GM21825 (cell line): ENCODE measurements at regions not wholly inside any gene's neighbourhood (a gene's known extent, or its start where the extent isn't known, plus 50 kb on each side); places are given as distances from the start of the nearest gene placed in this dataset.
A peak's percentile ranks its signal among the peaks of the same experiment; 100 is the strongest.

Source experiments
- ATAC-seq: cut with Tn5 transposase; IDR thresholded peaks from one replicate; pipeline ENCODE4 v1.9.1; 2021; ENCODE audit warnings: mild to moderate bottlenecking, moderate library complexity; ENCODE audit not compliant: unreplicated experiment

DNA sequence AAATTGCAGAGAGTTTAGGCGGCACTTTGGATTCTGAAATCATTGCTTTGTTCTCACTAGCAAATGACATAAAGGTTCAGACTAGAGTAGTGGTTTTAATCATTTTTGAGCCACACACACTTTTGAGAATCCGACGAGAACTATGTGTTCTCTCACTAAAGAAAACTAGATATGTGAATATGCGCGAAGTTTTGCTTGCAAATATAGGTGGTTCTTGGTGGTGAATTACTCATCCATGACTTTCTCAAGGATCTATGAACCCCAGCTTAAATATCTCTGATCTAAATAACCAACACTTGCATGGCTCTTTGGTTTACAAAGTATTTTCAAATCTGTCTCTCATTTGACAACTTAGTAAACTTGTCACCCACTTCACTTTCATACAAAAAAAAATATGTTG, 54.8 kb downstream of the NOG start:
- no peak for ATAC-seq

GRCh38 chr17:56648806-56649205, 55.3 kb downstream of the NOG start:
- no peak for ATAC-seq

DNA sequence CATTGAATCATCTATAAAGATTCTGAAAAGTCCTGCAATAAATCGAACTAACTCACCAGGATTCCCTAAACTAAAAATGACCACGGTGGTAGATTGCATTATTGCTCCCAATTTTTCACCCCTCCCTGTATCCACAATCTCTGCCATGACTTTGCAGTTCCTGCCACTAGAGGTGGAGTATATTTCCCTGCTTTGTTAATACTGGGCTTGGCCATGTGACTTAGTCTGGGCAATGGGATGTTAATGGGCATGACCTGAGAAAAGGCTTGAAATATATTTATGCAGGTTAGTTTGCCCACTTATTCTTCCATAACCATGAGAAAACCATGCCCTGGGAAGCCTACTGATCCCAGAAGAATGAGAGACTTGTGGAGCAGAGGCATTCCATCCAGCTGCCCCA, 59.1 kb downstream of the NOG start:
- no peak for ATAC-seq

DNA sequence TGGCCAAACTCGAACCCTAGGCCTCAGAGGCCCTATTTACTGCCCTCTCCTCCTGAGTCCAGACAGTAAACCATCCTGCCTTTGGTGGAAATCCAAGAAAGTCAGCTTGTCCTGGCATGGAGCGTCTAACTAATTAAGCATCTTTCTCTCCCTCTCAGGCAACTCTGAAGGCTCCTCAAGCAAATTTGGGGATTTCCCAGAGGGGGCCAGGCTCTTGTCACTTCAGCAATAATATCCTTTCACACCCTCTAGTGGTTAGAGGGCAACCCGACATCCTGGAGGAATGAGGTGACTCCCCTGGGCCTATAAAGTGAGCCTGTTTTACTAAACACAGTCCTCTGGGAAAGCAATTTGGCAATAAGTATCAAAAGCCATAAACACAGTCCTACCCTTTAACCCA, 60.4 kb downstream of the NOG start:
- ATAC-seq: peak; percentile 99

DNA sequence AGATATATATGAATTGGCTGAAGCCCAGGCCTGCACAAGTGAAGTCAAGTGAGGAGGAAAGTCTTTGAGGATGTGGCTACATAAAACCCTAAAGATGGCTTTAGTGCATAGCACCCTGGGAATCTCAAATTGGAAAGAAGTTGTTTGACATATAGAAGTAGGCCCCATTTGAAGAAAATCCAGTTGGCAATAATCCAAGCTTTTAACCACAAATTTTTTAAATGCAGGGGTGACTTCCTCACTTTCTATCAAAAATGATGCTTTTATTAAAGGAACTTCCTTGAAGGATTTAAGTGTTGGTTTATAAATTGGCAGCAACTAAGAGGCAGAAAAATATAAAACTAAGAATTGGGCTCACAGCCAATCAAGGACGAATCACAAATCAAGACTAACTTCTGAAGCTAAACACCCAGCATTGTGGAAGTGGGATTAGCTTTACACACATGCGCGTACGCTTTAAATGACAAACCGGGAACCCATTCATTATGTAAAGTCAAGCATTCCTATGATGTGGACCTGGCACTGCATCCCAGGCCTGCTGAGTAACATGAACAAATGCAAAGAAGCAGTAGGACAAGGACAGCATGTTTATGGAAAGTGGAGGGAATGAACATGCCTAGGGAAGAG, 63.3 kb downstream of the NOG start:
- no peak for ATAC-seq

- ATAC-seq: no peak
Observed at GRCh38 chr17:56658648-56659047, 65.1 kb downstream of the NOG start.

DNA sequence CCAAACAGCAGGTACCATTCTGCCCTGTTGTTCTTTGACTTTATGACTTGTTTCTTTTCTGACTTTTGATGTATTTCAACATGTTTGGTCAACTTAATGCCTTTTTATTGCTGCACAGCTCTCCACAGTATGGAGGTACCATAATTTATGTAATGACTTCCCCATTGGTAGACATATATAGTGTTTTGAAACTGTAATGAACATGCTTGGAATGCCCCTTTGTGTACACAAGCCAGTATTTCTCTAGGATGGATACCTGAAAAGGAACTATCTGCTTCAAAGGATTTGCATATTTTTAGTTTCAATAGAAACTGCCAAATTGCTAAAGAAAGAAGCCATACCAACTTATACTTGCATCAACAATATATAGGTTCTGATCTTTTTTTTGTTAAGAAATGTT, 66.1 kb downstream of the NOG start:
- no peak for ATAC-seq

GRCh38 chr17:56661906-56662305, 68.4 kb downstream of the NOG start:
- ATAC-seq: no peak

GRCh38 chr17:56665864-56666263, 72.4 kb downstream of the NOG start:
- ATAC-seq: no peak

DNA sequence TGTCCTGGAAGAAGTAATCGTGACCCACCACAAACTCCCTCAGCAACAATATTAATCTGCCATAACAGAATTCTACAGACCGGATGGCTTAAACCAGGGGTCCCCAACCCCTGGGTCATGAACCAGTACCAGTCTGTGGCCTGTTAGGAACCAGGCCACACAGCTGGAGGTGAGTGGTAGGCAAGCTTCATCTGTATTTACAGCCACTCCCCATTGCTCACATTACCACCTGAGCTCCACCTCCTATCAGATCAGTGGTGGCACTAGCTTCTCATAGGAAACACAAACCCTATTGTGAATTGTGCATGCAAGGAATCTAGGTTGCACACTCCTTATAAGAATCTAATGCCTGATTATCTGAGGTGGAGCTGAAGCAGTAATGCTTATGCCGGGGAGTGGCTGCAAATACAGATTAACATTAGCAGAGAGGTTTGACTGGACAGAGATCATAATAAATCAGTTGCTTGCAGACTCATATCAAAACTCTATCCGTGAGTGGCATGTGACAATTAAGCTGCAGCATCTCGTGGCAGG, 74.5 kb downstream of the NOG start:
- ATAC-seq: no peak

DNA sequence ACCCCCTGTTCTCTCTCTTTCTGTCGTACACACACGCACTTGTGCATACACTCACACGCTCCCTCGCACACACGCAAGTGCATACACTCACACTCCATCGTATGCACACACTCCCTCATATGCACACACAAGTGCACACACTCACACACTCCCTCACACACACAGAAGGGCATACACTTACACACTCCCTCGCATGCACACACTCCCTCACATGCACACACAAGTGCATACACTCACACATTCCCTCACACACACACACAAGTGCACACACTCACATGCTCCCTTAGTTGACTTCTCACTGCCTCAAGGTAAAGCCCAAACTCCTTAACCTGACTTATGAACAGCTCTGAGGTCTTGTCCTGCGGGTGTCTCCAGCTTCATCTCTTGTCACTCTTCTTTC, 78.7 kb downstream of the NOG start:
- no peak for ATAC-seq

DNA sequence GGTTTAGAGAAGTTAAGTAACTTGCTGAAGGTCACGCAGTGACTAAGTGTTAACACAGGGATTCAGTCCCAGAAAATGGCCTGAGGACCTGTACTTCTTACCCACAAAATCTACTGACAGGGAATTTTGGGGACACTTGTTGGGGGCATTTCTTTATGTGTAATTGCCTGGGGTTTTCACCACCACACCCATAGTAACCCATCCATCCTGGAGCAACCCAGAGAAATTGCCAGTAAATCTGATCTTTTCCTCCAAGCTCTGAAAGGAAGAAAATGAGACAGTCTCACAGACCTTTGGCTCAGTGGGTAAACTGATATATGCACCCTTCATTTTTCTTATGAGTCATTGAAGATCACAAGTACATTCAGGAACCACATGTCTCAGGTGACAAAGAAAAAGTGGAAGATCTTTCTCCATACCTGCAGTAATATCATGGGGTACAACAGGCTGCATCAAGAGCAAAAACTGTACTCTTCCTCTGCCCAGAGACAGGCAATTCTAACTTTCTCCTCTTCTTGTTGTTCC, 81.0 kb downstream of the NOG start:
- no peak for ATAC-seq

DNA sequence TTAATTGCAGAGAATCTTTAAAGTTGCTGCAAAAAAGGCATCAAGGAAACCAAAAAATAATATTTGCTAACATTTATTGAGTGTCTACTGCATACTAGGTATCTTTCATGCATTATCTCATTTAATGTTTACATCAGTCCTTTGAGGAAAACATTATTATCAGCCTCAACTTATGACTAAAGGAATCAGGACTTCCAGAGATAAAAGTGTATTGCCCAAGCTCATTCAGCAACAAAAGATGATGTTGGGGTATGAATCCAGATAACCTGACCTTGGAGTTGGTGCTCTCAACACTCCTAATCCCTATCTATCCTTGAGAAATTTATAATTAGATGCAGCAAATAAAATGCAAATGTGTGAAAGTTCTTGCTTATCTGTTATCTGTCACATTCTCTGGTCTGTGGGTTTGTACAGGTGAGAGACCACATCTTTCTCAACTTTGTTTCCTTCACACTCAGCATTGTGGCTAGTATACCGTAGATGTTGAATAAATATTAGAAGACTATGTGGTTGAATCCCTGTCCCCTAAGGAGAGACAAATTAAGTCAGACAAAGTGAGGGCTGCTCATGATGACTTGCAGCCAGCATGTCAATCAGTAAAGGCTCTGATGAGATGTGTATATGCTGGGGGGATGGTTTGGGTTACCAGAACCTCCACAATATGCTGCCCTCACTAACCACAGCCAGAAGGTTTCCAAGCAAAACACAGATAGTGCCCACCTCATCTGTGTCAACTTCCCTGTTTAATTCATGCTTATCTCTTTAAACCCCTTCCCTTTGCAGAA, 82.6 kb downstream of the NOG start:
- ATAC-seq: no peak

GRCh38 chr17:56676810-56677209, 83.3 kb downstream of the NOG start:
- no peak for ATAC-seq

GRCh38 chr17:56678249-56679114, 85.0 kb downstream of the NOG start:
- ATAC-seq: no peak

GRCh38 chr17:56679115-56679776, 85.7 kb downstream of the NOG start:
- no peak for ATAC-seq

- no peak for ATAC-seq
Observed at GRCh38 chr17:56679777-56680422, 86.4 kb downstream of the NOG start.

GRCh38 chr17:56680676-56681075, 87.2 kb downstream of the NOG start:
- ATAC-seq: no peak

DNA sequence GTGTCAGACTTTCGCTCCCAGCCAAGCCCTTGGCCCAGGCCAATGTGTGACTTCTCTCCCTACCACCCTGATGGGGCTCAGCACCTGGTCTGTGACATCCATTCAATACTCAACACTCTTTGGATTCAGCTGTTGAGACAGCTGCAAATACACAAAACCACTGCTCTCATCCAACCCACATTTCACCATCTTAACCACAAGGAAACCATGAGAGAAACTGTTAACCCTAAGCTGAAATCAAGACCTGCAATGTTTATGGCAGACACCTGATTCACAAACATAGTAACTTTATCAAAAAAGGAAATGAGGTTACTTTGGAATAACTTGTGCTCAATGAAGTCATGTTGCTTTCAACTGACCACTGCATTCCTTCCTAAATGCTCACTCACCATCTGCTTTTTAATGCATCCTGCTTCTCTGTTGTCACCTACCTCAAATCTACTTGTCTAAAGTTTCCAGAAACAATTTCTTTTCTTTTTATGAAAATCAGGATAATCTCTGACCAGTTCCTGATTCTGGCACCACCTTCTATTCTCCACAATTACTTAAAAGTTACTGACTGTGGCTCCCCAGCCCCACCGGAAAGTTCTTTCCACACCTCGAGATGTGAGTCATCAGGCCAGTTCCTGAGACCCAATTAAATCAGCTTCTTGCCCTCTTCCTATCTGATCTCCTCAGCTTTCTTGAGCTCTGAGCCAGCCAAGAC, 88.2 kb downstream of the NOG start:
- ATAC-seq: no peak

DNA sequence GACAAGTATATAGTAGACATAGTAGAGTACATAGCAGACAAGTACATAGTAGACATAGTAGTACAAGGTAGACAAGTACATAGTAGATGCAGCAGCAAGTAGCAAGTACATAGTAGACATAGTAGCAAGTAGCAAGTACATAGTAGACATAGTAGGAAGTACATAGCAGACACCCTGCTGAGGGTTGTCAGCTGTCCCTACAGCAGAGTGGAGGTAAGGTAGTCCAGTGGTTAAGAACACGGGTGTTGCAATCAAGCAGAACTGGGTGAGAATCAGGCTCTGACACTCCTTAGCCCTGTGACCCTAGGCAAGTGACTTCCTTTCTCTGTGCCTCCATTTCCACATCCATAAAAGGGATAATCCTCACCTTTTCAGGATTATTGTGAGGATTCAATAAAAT, 94.7 kb downstream of the NOG start:
- ATAC-seq: no peak
